GM18907 (cell line): ENCODE measurements at regions not wholly inside any gene's neighbourhood (a gene's known extent, or its start where the extent isn't known, plus 50 kb on each side); places are given as distances from the start of the nearest gene placed in this dataset.
"Not testable (repeated sequence)": the region's sequence is repeated elsewhere in the genome, so short reads cannot be mapped to it uniquely, and the experiment has no call there.

Experiments
- ATAC-seq: cut with Tn5 transposase; IDR thresholded peaks from one replicate; pipeline ENCODE4 v1.9.1; 2021; ENCODE audit warnings: mild to moderate bottlenecking, moderate library complexity; ENCODE audit not compliant: unreplicated experiment

GRCh38 chr5:91840412-91840811 lies 457.3 kb upstream of the ARRDC3 start:
- ATAC-seq: no peak

- no peak for ATAC-seq
These were observed 456.6 kb upstream of the ARRDC3 start for GRCh38 chr5:91839721-91840120.

GRCh38 chr5:91839233-91839632 lies 456.1 kb upstream of the ARRDC3 start:
- no peak for ATAC-seq

- no peak for ATAC-seq
These were observed 447.3 kb upstream of the ARRDC3 start for GRCh38 chr5:91830361-91830953.

GRCh38 chr5:91825618-91826017 lies 442.5 kb upstream of the ARRDC3 start:
- no peak for ATAC-seq

- ATAC-seq: no peak
These were observed 441.3 kb upstream of the ARRDC3 start for GRCh38 chr5:91824406-91824805.

- no peak for ATAC-seq
These were observed 437.8 kb upstream of the ARRDC3 start for GRCh38 chr5:91820874-91821273.

GRCh38 chr5:91816681-91817080 lies 433.6 kb upstream of the ARRDC3 start:
- no peak for ATAC-seq

GRCh38 chr5:91797576-91797975 lies 414.5 kb upstream of the ARRDC3 start:
- no peak for ATAC-seq

GRCh38 chr5:91794856-91795548 lies 411.9 kb upstream of the ARRDC3 start:
- ATAC-seq: no peak

- no peak for ATAC-seq
These were observed 411.3 kb upstream of the ARRDC3 start for GRCh38 chr5:91794455-91794854.

- no peak for ATAC-seq
These were observed 404.6 kb upstream of the ARRDC3 start for GRCh38 chr5:91787718-91788117.

- ATAC-seq: no peak
These were observed 394.6 kb upstream of the ARRDC3 start for GRCh38 chr5:91777671-91778070.

- ATAC-seq: no peak
These were observed 393.1 kb upstream of the ARRDC3 start for GRCh38 chr5:91776249-91776648.

GRCh38 chr5:91770400-91770799 lies 387.3 kb upstream of the ARRDC3 start:
- ATAC-seq: no peak

- not testable (repeated sequence) for ATAC-seq
These were observed 374.3 kb upstream of the ARRDC3 start for GRCh38 chr5:91757383-91757782.

- ATAC-seq: no peak
These were observed 371.9 kb upstream of the ARRDC3 start for GRCh38 chr5:91754990-91755389.

- not testable (repeated sequence) for ATAC-seq
These were observed 361.4 kb upstream of the ARRDC3 start for GRCh38 chr5:91744470-91744869.

GRCh38 chr5:91742550-91742949 lies 359.4 kb upstream of the ARRDC3 start:
- no peak for ATAC-seq

GRCh38 chr5:91741764-91742505 lies 358.8 kb upstream of the ARRDC3 start:
- ATAC-seq: no peak

- ATAC-seq: no peak
These were observed 346.9 kb upstream of the ARRDC3 start for GRCh38 chr5:91730026-91730425.

- ATAC-seq: no peak
These were observed 344.3 kb upstream of the ARRDC3 start for GRCh38 chr5:91727463-91727862.
